GM23338 (cell line): ENCODE measurements at regions not wholly inside any gene's neighbourhood (a gene's known extent, or its start where the extent isn't known, plus 50 kb on each side); places are given as distances from the start of the nearest gene placed in this dataset.
A peak's percentile ranks its signal among the peaks of the same experiment; 100 is the strongest.

Source experiments
- ATAC-seq: fragments of 200-7000 bp; cut with Tn5 transposase; 3 replicates; pipeline ENCODE4 v1.9.1; 2020
- DNase-seq: peaks from one replicate; pipeline ENCODE4 v3.0.0-alpha.2; 2015; ENCODE audit warnings: low spot score
- H2AFZ ChIP-seq: fragments of 200-600 bp; sonication (generic); 2 replicates; pipeline ENCODE4 v1.8.0; 2016; ENCODE audit warnings: antibody characterized with exemption, mild to moderate bottlenecking, moderate library complexity
- H3F3A ChIP-seq: fragments of 200-600 bp; sonication (generic); replicated peaks from 2 replicates; pipeline ENCODE4 v1.8.0; 2017; ENCODE audit warnings: antibody characterized with exemption, mixed run types, low read depth
- H3K27ac ChIP-seq: fragments of 200-600 bp; sonication (generic); 2 replicates; pipeline ENCODE4 v1.6.1; 2016; ENCODE audit warnings: low read depth
- H3K27me3 ChIP-seq: fragments of 200-600 bp; sonication (generic); 2 replicates; pipeline ENCODE4 v1.8.0; 2016; ENCODE audit warnings: mild to moderate bottlenecking, mixed run types, moderate library complexity; ENCODE audit not compliant: insufficient read depth
- H3K36me3 ChIP-seq: fragments of 200-600 bp; sonication (generic); 2 replicates; pipeline ENCODE4 v1.8.0; 2016; ENCODE audit warnings: mild to moderate bottlenecking; ENCODE audit not compliant: insufficient read depth
- H3K4me1 ChIP-seq: fragments of 200-600 bp; sonication (generic); 2 replicates; pipeline ENCODE4 v1.8.0; 2016; ENCODE audit warnings: mild to moderate bottlenecking, moderate library complexity; ENCODE audit not compliant: insufficient read depth
- H3K4me2 ChIP-seq: fragments of 200-600 bp; sonication (generic); 2 replicates; pipeline ENCODE4 v1.7.1; 2017; ENCODE audit warnings: mixed run types
- H3K4me3 ChIP-seq: fragments of 200-600 bp; sonication (generic); 2 replicates; pipeline ENCODE4 v1.6.1; 2016; ENCODE audit warnings: mixed run types
- H3K79me2 ChIP-seq: fragments of 200-600 bp; sonication (generic); replicated peaks from 2 replicates; pipeline ENCODE4 v1.8.0; 2017; ENCODE audit warnings: mild to moderate bottlenecking; ENCODE audit not compliant: insufficient read depth
- H3K9me2 ChIP-seq: fragments of 200-600 bp; sonication (generic); 2 replicates; pipeline ENCODE4 v1.8.0; 2017; ENCODE audit not compliant: insufficient read depth
- H4K20me1 ChIP-seq: fragments of 200-600 bp; sonication (generic); replicated peaks from 2 replicates; pipeline ENCODE4 v1.8.0; 2017; ENCODE audit warnings: mild to moderate bottlenecking; ENCODE audit not compliant: insufficient read depth
- H3K27ac Mint-ChIP-seq: 2 replicates; pipeline ENCODE4 v1.8.0; 2020; ENCODE audit warnings: inconsistent platforms, mild to moderate bottlenecking, moderate library complexity, mixed read lengths
- H3K27me3 Mint-ChIP-seq: 3 replicates; pipeline ENCODE4 v1.8.0; 2022; ENCODE audit warnings: low read depth, mild to moderate bottlenecking, moderate library complexity, mixed read lengths, inconsistent platforms; ENCODE audit not compliant: insufficient read depth, poor library complexity
- H3K36me3 Mint-ChIP-seq: 3 replicates; pipeline ENCODE4 v1.8.0; 2021; ENCODE audit warnings: low read depth, mild to moderate bottlenecking, inconsistent platforms, moderate library complexity, mixed read lengths
- H3K4me1 Mint-ChIP-seq: 3 replicates; pipeline ENCODE4 v1.8.0; 2020; ENCODE audit warnings: mild to moderate bottlenecking, inconsistent platforms, mixed read lengths
- H3K4me3 Mint-ChIP-seq: 3 replicates; pipeline ENCODE4 v1.8.0; 2021; ENCODE audit warnings: moderate library complexity, mild to moderate bottlenecking, inconsistent platforms, mixed read lengths
- H3K9me3 Mint-ChIP-seq: 3 replicates; pipeline ENCODE4 v1.8.0; 2020; ENCODE audit warnings: moderate library complexity, mild to moderate bottlenecking, inconsistent platforms, mixed read lengths
- CREB1 ChIP-seq: fragments of 250-450 bp; sonication (Bioruptor Pico); IDR thresholded peaks from 2 replicates; pipeline ENCODE4 v1.5.0; 2020; ENCODE audit warnings: low read depth, mild to moderate bottlenecking, moderate library complexity
- EZH2 ChIP-seq: fragments of 200-600 bp; sonication (generic); IDR thresholded peaks from one replicate; pipeline ENCODE4 v1.8.0; 2017; ENCODE audit warnings: antibody characterized with exemption, mild to moderate bottlenecking, low read depth; ENCODE audit not compliant: unreplicated experiment
- NANOG ChIP-seq: IDR thresholded peaks from 2 replicates; pipeline ENCODE4 v1.6.1; 2016; ENCODE audit warnings: antibody characterized with exemption, borderline replicate concordance
- POLR2AphosphoS5 ChIP-seq: IDR thresholded peaks from 2 replicates; pipeline ENCODE4 v1.6.1; 2016; ENCODE audit warnings: antibody characterized with exemption, low read depth
- STAT1 ChIP-seq: IDR thresholded peaks from one replicate; pipeline ENCODE4 v1.6.1; 2016; ENCODE audit warnings: antibody characterized with exemption; ENCODE audit not compliant: unreplicated experiment
- ZNF114 ChIP-seq: fragments of 250-450 bp; sonication (Bioruptor Pico); IDR thresholded peaks from 2 replicates; pipeline ENCODE4 v1.5.0; 2020; ENCODE audit warnings: mild to moderate bottlenecking, moderate library complexity
- TF ChIP-seq, protein P1 (sequence below), 2 experiments: fragments of 200-600 bp in 1 of 2; sonication (generic) in 1 of 2; conservative IDR thresholded peaks; 2 replicates each; pipeline versions ENCODE4 v1.5.1 to v1.6.1; 2016 to 2017; ENCODE audit warnings: antibody characterized with exemption in 2 of 2, low read depth in 2 of 2, mild to moderate bottlenecking in 2 of 2, moderate library complexity in 1 of 2
- TF ChIP-seq, protein P2 (sequence below): IDR thresholded peaks from one replicate; pipeline ENCODE4 v1.6.1; 2018; ENCODE audit warnings: antibody characterized with exemption; ENCODE audit not compliant: unreplicated experiment
- TF ChIP-seq, protein P3 (sequence below): fragments of 250-450 bp; sonication (Bioruptor Pico); IDR thresholded peaks from 2 replicates; pipeline ENCODE4 v1.5.0; 2020; ENCODE audit warnings: mild to moderate bottlenecking, moderate library complexity

DNA sequence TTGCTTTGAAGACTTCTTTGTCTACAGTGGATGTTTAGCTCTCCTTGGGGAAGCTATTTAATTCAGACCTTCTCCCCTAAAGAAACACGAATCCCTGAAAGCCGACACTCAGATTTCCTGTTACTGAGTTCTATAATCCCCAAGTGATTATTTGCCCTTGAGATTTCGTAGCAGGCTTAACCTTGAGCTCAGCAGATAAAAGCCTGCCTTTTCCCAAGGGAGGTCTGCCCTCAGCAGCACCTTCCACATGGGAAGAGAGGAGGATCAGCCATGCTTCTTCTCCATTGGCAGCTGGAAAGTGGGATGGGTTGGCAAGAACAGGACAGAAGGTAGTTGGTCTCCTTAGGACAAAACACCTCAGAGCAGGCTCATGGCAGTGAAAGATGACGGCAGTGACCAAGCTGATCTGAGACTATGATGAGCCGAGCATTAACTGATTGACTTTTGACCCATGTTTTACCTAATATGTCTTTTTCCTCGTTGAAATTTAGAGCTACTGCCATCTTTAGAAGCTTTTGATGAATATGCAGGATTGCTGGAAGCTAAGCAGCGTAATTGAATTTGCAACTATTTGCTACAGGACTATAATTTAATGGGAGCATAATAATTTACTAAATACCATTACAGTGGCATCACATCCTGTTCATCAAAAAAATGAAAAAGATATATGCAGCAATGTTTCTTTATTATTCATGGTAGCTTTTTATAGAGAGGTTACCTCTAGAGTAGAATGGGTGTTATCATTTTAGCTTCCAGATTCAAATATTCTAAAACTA, 511.1 kb upstream of the ID2 start:
- no peak for ATAC-seq
- H3F3A ChIP-seq, result no peaks in the 10 kb centered on the region
- no peak overlapping the region for H3K4me3 ChIP-seq
- Mint-ChIP-seq H3K27ac (no peak overlapping the region), H3K4me3 (no peak overlapping the region), H3K4me1 (peaks cover 4% of the 10 kb centered on the region), H3K9me3 (no peaks in the 10 kb centered on the region; the same call in 2 of the 3 replicates), H3K36me3 (no peaks in the 10 kb centered on the region), H3K27me3 (no peaks in the 10 kb centered on the region)
- TF ChIP-seq NANOG, result no peak
- TF ChIP-seq, protein P1, sequence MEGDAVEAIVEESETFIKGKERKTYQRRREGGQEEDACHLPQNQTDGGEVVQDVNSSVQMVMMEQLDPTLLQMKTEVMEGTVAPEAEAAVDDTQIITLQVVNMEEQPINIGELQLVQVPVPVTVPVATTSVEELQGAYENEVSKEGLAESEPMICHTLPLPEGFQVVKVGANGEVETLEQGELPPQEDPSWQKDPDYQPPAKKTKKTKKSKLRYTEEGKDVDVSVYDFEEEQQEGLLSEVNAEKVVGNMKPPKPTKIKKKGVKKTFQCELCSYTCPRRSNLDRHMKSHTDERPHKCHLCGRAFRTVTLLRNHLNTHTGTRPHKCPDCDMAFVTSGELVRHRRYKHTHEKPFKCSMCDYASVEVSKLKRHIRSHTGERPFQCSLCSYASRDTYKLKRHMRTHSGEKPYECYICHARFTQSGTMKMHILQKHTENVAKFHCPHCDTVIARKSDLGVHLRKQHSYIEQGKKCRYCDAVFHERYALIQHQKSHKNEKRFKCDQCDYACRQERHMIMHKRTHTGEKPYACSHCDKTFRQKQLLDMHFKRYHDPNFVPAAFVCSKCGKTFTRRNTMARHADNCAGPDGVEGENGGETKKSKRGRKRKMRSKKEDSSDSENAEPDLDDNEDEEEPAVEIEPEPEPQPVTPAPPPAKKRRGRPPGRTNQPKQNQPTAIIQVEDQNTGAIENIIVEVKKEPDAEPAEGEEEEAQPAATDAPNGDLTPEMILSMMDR (conservative IDR thresholded peaks at IDR 0.05; ENCODE audit: low read depth in 2 of 2), result no peak
- TF ChIP-seq, protein P2, sequence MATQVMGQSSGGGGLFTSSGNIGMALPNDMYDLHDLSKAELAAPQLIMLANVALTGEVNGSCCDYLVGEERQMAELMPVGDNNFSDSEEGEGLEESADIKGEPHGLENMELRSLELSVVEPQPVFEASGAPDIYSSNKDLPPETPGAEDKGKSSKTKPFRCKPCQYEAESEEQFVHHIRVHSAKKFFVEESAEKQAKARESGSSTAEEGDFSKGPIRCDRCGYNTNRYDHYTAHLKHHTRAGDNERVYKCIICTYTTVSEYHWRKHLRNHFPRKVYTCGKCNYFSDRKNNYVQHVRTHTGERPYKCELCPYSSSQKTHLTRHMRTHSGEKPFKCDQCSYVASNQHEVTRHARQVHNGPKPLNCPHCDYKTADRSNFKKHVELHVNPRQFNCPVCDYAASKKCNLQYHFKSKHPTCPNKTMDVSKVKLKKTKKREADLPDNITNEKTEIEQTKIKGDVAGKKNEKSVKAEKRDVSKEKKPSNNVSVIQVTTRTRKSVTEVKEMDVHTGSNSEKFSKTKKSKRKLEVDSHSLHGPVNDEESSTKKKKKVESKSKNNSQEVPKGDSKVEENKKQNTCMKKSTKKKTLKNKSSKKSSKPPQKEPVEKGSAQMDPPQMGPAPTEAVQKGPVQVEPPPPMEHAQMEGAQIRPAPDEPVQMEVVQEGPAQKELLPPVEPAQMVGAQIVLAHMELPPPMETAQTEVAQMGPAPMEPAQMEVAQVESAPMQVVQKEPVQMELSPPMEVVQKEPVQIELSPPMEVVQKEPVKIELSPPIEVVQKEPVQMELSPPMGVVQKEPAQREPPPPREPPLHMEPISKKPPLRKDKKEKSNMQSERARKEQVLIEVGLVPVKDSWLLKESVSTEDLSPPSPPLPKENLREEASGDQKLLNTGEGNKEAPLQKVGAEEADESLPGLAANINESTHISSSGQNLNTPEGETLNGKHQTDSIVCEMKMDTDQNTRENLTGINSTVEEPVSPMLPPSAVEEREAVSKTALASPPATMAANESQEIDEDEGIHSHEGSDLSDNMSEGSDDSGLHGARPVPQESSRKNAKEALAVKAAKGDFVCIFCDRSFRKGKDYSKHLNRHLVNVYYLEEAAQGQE, result no peak
- no peaks in the 10 kb centered on the region for H3K27me3 ChIP-seq
- H3K9me2 ChIP-seq, result peaks cover 5% of the 10 kb centered on the region; the same call in 1 of the 2 replicates
- no peaks in the 10 kb centered on the region for H3K79me2 ChIP-seq
- peak overlapping the region; percentile 35; the same call in 1 of the 2 replicates for H3K4me2 ChIP-seq
- H3K36me3 ChIP-seq, result no peaks in the 10 kb centered on the region
- no peak overlapping the region for H3K27ac ChIP-seq
- no peaks in the 10 kb centered on the region for H3K4me1 ChIP-seq
- H4K20me1 ChIP-seq, result no peaks in the 10 kb centered on the region
- no peak for DNase-seq
- peak overlapping the region; percentile 89 for H2AFZ ChIP-seq

DNA sequence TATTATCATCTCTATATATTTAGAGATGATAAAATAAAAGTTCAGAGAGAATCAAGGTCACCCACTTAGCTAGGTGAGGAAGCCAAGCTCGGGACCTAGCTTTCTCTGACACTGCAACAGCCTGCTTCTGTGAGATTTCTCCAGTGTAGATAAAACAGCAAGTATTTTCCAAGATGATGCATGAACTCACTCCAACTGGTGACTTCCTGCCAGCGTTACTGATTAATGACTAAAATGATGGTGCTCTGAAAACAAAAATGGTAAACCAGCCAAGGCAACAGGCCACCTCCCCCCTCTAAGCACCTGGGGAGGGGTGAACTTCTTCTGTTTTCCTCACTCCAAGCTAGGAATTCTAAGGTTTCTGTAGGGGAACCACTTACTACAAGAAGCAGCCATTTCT, 510.2 kb upstream of the ID2 start:
- no peak overlapping the region for H3K4me2 ChIP-seq
- H4K20me1 ChIP-seq, result no peaks in the 10 kb centered on the region
- H3K79me2 ChIP-seq, result no peaks in the 10 kb centered on the region
- Mint-ChIP-seq H3K36me3 (no peaks in the 10 kb centered on the region), H3K4me1 (peaks cover 4% of the 10 kb centered on the region), H3K4me3 (no peak overlapping the region), H3K27ac (no peak overlapping the region), H3K27me3 (no peaks in the 10 kb centered on the region), H3K9me3 (no peaks in the 10 kb centered on the region; the same call in 2 of the 3 replicates)
- H3F3A ChIP-seq, result no peaks in the 10 kb centered on the region
- no peaks in the 10 kb centered on the region for H3K27me3 ChIP-seq
- H2AFZ ChIP-seq, result no peak overlapping the region
- H3K4me1 ChIP-seq, result no peaks in the 10 kb centered on the region
- no peak for DNase-seq
- H3K4me3 ChIP-seq, result no peak overlapping the region
- no peak overlapping the region for H3K27ac ChIP-seq
- H3K9me2 ChIP-seq, result peaks cover 5% of the 10 kb centered on the region; the same call in 1 of the 2 replicates
- ATAC-seq, result no peak
- H3K36me3 ChIP-seq, result no peaks in the 10 kb centered on the region
- TF ChIP-seq POLR2AphosphoS5, result no peak
- TF ChIP-seq EZH2, result no peak
- TF ChIP-seq ZNF114 (CRISPR knock-in tag), result no peak
- TF ChIP-seq, protein P3, sequence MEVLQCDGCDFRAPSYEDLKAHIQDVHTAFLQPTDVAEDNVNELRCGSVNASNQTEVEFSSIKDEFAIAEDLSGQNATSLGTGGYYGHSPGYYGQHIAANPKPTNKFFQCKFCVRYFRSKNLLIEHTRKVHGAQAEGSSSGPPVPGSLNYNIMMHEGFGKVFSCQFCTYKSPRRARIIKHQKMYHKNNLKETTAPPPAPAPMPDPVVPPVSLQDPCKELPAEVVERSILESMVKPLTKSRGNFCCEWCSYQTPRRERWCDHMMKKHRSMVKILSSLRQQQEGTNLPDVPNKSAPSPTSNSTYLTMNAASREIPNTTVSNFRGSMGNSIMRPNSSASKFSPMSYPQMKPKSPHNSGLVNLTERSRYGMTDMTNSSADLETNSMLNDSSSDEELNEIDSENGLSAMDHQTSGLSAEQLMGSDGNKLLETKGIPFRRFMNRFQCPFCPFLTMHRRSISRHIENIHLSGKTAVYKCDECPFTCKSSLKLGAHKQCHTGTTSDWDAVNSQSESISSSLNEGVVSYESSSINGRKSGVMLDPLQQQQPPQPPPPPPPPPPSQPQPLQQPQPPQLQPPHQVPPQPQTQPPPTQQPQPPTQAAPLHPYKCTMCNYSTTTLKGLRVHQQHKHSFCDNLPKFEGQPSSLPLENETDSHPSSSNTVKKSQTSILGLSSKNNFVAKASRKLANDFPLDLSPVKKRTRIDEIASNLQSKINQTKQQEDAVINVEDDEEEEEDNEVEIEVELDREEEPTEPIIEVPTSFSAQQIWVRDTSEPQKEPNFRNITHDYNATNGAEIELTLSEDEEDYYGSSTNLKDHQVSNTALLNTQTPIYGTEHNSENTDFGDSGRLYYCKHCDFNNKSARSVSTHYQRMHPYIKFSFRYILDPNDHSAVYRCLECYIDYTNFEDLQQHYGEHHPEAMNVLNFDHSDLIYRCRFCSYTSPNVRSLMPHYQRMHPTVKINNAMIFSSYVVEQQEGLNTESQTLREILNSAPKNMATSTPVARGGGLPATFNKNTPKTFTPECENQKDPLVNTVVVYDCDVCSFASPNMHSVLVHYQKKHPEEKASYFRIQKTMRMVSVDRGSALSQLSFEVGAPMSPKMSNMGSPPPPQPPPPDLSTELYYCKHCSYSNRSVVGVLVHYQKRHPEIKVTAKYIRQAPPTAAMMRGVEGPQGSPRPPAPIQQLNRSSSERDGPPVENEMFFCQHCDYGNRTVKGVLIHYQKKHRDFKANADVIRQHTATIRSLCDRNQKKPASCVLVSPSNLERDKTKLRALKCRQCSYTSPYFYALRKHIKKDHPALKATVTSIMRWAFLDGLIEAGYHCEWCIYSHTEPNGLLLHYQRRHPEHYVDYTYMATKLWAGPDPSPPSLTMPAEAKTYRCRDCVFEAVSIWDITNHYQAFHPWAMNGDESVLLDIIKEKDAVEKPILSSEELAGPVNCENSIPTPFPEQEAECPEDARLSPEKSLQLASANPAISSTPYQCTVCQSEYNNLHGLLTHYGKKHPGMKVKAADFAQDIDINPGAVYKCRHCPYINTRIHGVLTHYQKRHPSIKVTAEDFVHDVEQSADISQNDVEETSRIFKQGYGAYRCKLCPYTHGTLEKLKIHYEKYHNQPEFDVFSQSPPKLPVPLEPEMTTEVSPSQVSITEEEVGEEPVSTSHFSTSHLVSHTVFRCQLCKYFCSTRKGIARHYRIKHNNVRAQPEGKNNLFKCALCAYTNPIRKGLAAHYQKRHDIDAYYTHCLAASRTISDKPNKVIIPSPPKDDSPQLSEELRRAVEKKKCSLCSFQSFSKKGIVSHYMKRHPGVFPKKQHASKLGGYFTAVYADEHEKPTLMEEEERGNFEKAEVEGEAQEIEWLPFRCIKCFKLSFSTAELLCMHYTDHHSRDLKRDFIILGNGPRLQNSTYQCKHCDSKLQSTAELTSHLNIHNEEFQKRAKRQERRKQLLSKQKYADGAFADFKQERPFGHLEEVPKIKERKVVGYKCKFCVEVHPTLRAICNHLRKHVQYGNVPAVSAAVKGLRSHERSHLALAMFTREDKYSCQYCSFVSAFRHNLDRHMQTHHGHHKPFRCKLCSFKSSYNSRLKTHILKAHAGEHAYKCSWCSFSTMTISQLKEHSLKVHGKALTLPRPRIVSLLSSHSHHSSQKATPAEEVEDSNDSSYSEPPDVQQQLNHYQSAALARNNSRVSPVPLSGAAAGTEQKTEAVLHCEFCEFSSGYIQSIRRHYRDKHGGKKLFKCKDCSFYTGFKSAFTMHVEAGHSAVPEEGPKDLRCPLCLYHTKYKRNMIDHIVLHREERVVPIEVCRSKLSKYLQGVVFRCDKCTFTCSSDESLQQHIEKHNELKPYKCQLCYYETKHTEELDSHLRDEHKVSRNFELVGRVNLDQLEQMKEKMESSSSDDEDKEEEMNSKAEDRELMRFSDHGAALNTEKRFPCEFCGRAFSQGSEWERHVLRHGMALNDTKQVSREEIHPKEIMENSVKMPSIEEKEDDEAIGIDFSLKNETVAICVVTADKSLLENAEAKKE (CRISPR knock-in tag), result no peak
- no peak for TF ChIP-seq STAT1
- no peak for TF ChIP-seq CREB1 (CRISPR knock-in tag)
